Neural progenitor cell (in vitro differentiated cells): ENCODE measurements at regions not wholly inside any gene's neighbourhood (a gene's known extent, or its start where the extent isn't known, plus 50 kb on each side); places are given as distances from the start of the nearest gene placed in this dataset.

Experiments used
- DNase-seq: peaks from one replicate; pipeline ENCODE4 v3.0.0-alpha.2; 2016; ENCODE audit warnings: low spot score
- H2AFZ ChIP-seq: fragments of 200-600 bp; sonication (generic); replicated peaks from 2 replicates; pipeline ENCODE4 v1.6.1; 2016; ENCODE audit warnings: antibody characterized with exemption
- H3F3A ChIP-seq: fragments of 200-600 bp; sonication (generic); 2 replicates; pipeline ENCODE4 v1.6.1; 2016; ENCODE audit warnings: antibody characterized with exemption, low read depth
- H3K27ac ChIP-seq: fragments of 200-600 bp; sonication (generic); 2 replicates; pipeline ENCODE4 v1.5.1; 2016; ENCODE audit warnings: mild to moderate bottlenecking
- H3K27me3 ChIP-seq: fragments of 200-600 bp; sonication (generic); 2 replicates; pipeline ENCODE4 v1.6.1; 2016; ENCODE audit warnings: mild to moderate bottlenecking, moderate library complexity
- H3K36me3 ChIP-seq: fragments of 200-600 bp; sonication (generic); 2 replicates; pipeline ENCODE4 v1.5.1; 2016
- H3K4me1 ChIP-seq: fragments of 200-600 bp; sonication (generic); 2 replicates; pipeline ENCODE4 v1.6.1; 2016; ENCODE audit warnings: mixed run types
- H3K4me2 ChIP-seq: fragments of 200-600 bp; sonication (generic); 2 replicates; pipeline ENCODE4 v1.6.1; 2016
- H3K4me3 ChIP-seq: fragments of 200-600 bp; sonication (generic); 2 replicates; pipeline ENCODE4 v1.5.1; 2016
- H3K79me2 ChIP-seq: fragments of 200-600 bp; sonication (generic); 2 replicates; pipeline ENCODE4 v1.6.1; 2016; ENCODE audit warnings: low read depth
- H3K9ac ChIP-seq: fragments of 200-600 bp; sonication (generic); 2 replicates; pipeline ENCODE4 v1.6.1; 2016
- H3K9me3 ChIP-seq: fragments of 200-600 bp; sonication (generic); 2 replicates; pipeline ENCODE4 v1.5.1; 2016; ENCODE audit warnings: low read depth
- H4K20me1 ChIP-seq: fragments of 200-600 bp; sonication (generic); 2 replicates; pipeline ENCODE4 v1.6.1; 2016; ENCODE audit warnings: low read depth
- H3K27ac Mint-ChIP-seq: 3 replicates; pipeline ENCODE4 v1.8.0; 2021; ENCODE audit warnings: mixed read lengths
- H3K27me3 Mint-ChIP-seq: 2 replicates; pipeline ENCODE4 v1.8.0; 2022; ENCODE audit warnings: low read depth, mild to moderate bottlenecking, inconsistent platforms, moderate library complexity, mixed read lengths; ENCODE audit not compliant: insufficient read depth
- H3K36me3 Mint-ChIP-seq: 3 replicates; pipeline ENCODE4 v1.8.0; 2021; ENCODE audit warnings: mixed read lengths
- H3K4me1 Mint-ChIP-seq: 3 replicates; pipeline ENCODE4 v1.8.0; 2021; ENCODE audit warnings: mixed read lengths
- H3K4me3 Mint-ChIP-seq: 3 replicates; pipeline ENCODE4 v1.8.0; 2021; ENCODE audit warnings: mild to moderate bottlenecking, moderate library complexity, mixed read lengths
- H3K9me3 Mint-ChIP-seq: 3 replicates; pipeline ENCODE4 v1.8.0; 2020; ENCODE audit warnings: mixed read lengths
- EZH2 ChIP-seq: fragments of 200-600 bp; sonication (generic); IDR thresholded peaks from 2 replicates; pipeline ENCODE4 v1.6.1; 2017; ENCODE audit warnings: antibody characterized with exemption, mild to moderate bottlenecking, moderate library complexity
- EZH2phosphoT487 ChIP-seq: fragments of 200-600 bp; sonication (generic); IDR thresholded peaks from 2 replicates; pipeline ENCODE4 v1.6.1; 2017; ENCODE audit warnings: antibody characterized with exemption
- TF ChIP-seq, protein P1 (sequence below): fragments of 200-600 bp; sonication (generic); IDR thresholded peaks from 2 replicates; pipeline ENCODE4 v1.5.1; 2017; ENCODE audit warnings: antibody characterized with exemption, mild to moderate bottlenecking

DNA sequence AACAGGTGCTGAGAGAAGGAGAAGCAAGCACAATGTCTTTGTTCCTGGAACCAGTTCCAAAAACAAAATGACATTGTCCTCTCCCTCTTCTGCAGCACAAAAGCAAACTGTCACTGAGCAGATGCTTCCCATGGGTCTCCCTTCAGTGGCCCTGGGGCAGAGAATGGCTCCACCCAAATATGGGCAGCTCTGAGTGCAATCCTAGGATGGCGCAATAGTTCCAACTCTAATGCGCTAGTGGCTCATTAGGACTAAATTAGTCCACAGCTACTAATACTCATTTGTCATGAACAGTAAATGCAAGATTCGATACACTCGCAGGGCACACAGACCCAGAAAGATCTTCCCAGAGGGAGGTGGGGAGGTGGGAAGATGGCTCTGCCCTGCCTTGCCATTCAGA, 205.2 kb upstream of the CHAC2 start:
- H3K4me1 ChIP-seq = no peaks in the 10 kb centered on the region
- H3K79me2 ChIP-seq = no peaks in the 10 kb centered on the region
- H3K27ac ChIP-seq = no peak overlapping the region
- H3F3A ChIP-seq = no peaks in the 10 kb centered on the region
- no peak overlapping the region for H3K9ac ChIP-seq
- H3K27ac Mint-ChIP-seq = no peak overlapping the region
- no peaks in the 10 kb centered on the region for H3K36me3 Mint-ChIP-seq
- no peaks in the 10 kb centered on the region for H3K27me3 Mint-ChIP-seq
- no peak overlapping the region for H3K4me3 Mint-ChIP-seq
- no peaks in the 10 kb centered on the region for H4K20me1 ChIP-seq
- no peak for TF ChIP-seq EZH2
- no peak for TF ChIP-seq EZH2phosphoT487
- TF ChIP-seq, protein P1, sequence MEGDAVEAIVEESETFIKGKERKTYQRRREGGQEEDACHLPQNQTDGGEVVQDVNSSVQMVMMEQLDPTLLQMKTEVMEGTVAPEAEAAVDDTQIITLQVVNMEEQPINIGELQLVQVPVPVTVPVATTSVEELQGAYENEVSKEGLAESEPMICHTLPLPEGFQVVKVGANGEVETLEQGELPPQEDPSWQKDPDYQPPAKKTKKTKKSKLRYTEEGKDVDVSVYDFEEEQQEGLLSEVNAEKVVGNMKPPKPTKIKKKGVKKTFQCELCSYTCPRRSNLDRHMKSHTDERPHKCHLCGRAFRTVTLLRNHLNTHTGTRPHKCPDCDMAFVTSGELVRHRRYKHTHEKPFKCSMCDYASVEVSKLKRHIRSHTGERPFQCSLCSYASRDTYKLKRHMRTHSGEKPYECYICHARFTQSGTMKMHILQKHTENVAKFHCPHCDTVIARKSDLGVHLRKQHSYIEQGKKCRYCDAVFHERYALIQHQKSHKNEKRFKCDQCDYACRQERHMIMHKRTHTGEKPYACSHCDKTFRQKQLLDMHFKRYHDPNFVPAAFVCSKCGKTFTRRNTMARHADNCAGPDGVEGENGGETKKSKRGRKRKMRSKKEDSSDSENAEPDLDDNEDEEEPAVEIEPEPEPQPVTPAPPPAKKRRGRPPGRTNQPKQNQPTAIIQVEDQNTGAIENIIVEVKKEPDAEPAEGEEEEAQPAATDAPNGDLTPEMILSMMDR = no peak
- H2AFZ ChIP-seq = no peak overlapping the region
- no peaks in the 10 kb centered on the region for H3K36me3 ChIP-seq
- H3K4me3 ChIP-seq = no peak overlapping the region
- H3K4me1 Mint-ChIP-seq = no peaks in the 10 kb centered on the region
- H3K27me3 ChIP-seq = no peaks in the 10 kb centered on the region
- H3K4me2 ChIP-seq = no peak overlapping the region
- no peak for DNase-seq
- peaks cover 2% of the 10 kb centered on the region for H3K9me3 Mint-ChIP-seq
- no peaks in the 10 kb centered on the region for H3K9me3 ChIP-seq

DNA sequence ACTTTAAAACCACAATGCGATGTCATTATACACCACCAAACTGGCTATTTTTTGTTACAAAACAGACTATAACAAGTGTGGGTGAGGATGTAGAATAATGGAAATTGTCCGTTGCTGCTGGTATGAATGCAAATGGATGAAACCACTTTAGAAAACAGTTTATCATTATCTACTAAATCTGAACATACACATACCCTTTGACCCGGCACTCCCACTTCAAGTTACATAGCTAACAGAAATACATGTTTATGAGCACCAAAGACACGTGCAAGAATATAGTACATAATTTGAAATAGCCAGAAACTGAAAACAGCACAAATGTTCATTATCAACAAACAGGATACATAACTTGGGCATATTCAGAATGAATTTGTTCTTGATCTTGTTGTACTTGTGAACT, 206.4 kb upstream of the CHAC2 start:
- Histone ChIP-seq H3K4me1 (no peaks in the 10 kb centered on the region), H3K27me3 (no peaks in the 10 kb centered on the region), H3F3A (no peaks in the 10 kb centered on the region), H3K36me3 (no peaks in the 10 kb centered on the region), H3K4me2 (no peak overlapping the region), H3K79me2 (no peaks in the 10 kb centered on the region), H3K9me3 (no peaks in the 10 kb centered on the region), H3K9ac (no peak overlapping the region), H3K4me3 (no peak overlapping the region), H2AFZ (no peak overlapping the region), H3K27ac (no peak overlapping the region), H4K20me1 (no peaks in the 10 kb centered on the region)
- TF ChIP-seq, protein P1 = no peak
- no peak for TF ChIP-seq EZH2
- no peak for TF ChIP-seq EZH2phosphoT487
- Mint-ChIP-seq H3K9me3 (peaks cover 5% of the 10 kb centered on the region), H3K4me3 (no peak overlapping the region), H3K4me1 (no peaks in the 10 kb centered on the region), H3K36me3 (no peaks in the 10 kb centered on the region), H3K27ac (no peak overlapping the region), H3K27me3 (no peaks in the 10 kb centered on the region)
- no peak for DNase-seq

DNA sequence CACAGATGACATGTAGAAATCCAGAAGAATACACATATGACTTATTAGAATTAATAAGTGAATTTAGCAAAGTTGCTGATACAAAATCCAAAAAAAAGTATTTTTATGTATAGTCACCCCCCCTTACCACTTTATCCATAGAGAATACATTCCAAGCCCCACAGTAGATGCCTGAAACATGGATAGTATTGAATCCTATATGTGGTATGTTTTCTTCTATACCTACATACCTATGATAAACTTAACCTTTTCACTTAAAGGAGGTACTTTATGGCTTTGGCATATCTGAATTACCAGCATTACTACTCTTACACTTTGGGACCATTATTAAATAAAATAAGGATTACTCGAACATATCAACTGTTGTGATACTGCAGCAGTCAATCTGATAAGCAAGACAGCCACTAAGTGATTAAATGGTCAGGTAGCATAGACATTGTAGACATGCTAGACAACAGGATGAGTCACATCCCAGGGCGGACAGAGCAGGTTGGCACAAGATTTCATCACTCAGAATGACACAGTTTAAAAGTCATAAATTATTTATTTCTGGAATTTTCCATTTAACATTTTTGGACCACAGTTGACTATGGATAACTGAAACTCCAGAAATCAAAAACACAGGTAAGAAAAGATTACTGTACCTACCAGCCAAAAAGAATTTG, 208.2 kb upstream of the CHAC2 start:
- TF ChIP-seq EZH2 = no peak
- TF ChIP-seq EZH2phosphoT487 = no peak
- TF ChIP-seq, protein P1 = no peak
- Histone ChIP-seq H3K27ac (no peak overlapping the region), H3K27me3 (no peaks in the 10 kb centered on the region), H2AFZ (no peak overlapping the region), H3K79me2 (no peaks in the 10 kb centered on the region), H3K36me3 (no peaks in the 10 kb centered on the region), H3K4me2 (no peak overlapping the region), H3K4me1 (no peaks in the 10 kb centered on the region), H3K9me3 (no peaks in the 10 kb centered on the region), H3K4me3 (no peak overlapping the region), H3K9ac (no peak overlapping the region), H3F3A (no peaks in the 10 kb centered on the region), H4K20me1 (no peaks in the 10 kb centered on the region)
- Mint-ChIP-seq H3K4me3 (no peak overlapping the region), H3K9me3 (peaks cover 5% of the 10 kb centered on the region), H3K27ac (no peak overlapping the region), H3K36me3 (no peaks in the 10 kb centered on the region), H3K4me1 (no peaks in the 10 kb centered on the region), H3K27me3 (no peaks in the 10 kb centered on the region)
- DNase-seq = no peak
